CD14-positive monocyte (primary cell): ENCODE measurements at regions not wholly inside any gene's neighbourhood (a gene's known extent, or its start where the extent isn't known, plus 50 kb on each side); places are given as distances from the start of the nearest gene placed in this dataset.

Experiments
- DNase-seq, 3 donors: peaks; one replicate each; pipeline ENCODE4 v3.0.0-alpha.2; 2011 to 2022
- H2AFZ ChIP-seq: 2 replicates; pipeline ENCODE4 v1.6.0; 2012; ENCODE audit warnings: mild to moderate bottlenecking, low read depth, low read length, inconsistent platforms; ENCODE audit not compliant: insufficient read depth, poor library complexity, severe bottlenecking
- H3K27ac ChIP-seq, 2 donors: 1 replicate in 1 of 2; 2 replicates in 1 of 2; pipeline ENCODE4 v1.5.1; 2012 to 2013; ENCODE audit warnings: low read length in 2 of 2, control low read depth in 1 of 2, inconsistent platforms in 1 of 2, low read depth in 1 of 2, mild to moderate bottlenecking in 1 of 2
- H3K27me3 ChIP-seq, 2 donors: one replicate each; pipeline versions ENCODE4 v1.6.0 to v1.6.1; 2011 to 2013; ENCODE audit warnings: low read length in 2 of 2; ENCODE audit not compliant: control insufficient read depth in 2 of 2, insufficient read depth in 2 of 2
- H3K36me3 ChIP-seq, 2 donors: replicated peaks in 1 of 2; 1 replicate in 1 of 2; 2 replicates in 1 of 2; pipeline versions ENCODE4 v1.5.1 to v1.6.1; 2012 to 2013; ENCODE audit warnings: low read length in 2 of 2, control low read depth in 1 of 2, inconsistent platforms in 1 of 2, mild to moderate bottlenecking in 1 of 2; ENCODE audit not compliant: insufficient read depth in 2 of 2, control insufficient read depth in 1 of 2
- H3K4me1 ChIP-seq, 2 donors: 1 replicate in 1 of 2; 2 replicates in 1 of 2; pipeline versions ENCODE4 v1.5.1 to v1.6.1; 2012 to 2013; ENCODE audit warnings: low read length in 2 of 2, control low read depth in 1 of 2, inconsistent platforms in 1 of 2, mild to moderate bottlenecking in 1 of 2, moderate library complexity in 1 of 2; ENCODE audit not compliant: insufficient read depth in 2 of 2, control insufficient read depth in 1 of 2
- H3K4me2 ChIP-seq: replicated peaks from 2 replicates; pipeline ENCODE3; 2012; ENCODE audit warnings: low read length, moderate library complexity, mild to moderate bottlenecking; ENCODE audit not compliant: poor library complexity, severe bottlenecking; ENCODE audit errors: extremely low read depth
- H3K4me3 ChIP-seq, 3 experiments: fragments of 200-600 bp in 1 of 3; sonication (generic) in 1 of 3; replicated peaks in 1 of 3; 1 replicate in 2 of 3; 2 replicates in 1 of 3; pipeline ENCODE4 v1.5.1; 2011 to 2013; ENCODE audit warnings: low read length in 3 of 3, mild to moderate bottlenecking in 3 of 3, control low read depth in 2 of 3, low read depth in 2 of 3, inconsistent platforms in 1 of 3, moderate library complexity in 1 of 3
- H3K79me2 ChIP-seq: 2 replicates; pipeline ENCODE4 v1.6.0; 2012; ENCODE audit warnings: mild to moderate bottlenecking, control low read depth, inconsistent platforms, low read length, moderate library complexity; ENCODE audit not compliant: insufficient read depth
- H3K9ac ChIP-seq: 2 replicates; pipeline ENCODE4 v1.6.0; 2017; ENCODE audit warnings: low read length, mild to moderate bottlenecking; ENCODE audit not compliant: insufficient read depth, poor library complexity, severe bottlenecking
- H3K9me3 ChIP-seq, 2 donors: replicated peaks in 1 of 2; 1 replicate in 1 of 2; 2 replicates in 1 of 2; pipeline versions ENCODE4 v1.5.1 to v1.6.1; 2012 to 2013; ENCODE audit warnings: low read length in 2 of 2, control low read depth in 1 of 2; ENCODE audit not compliant: control insufficient read depth in 1 of 2, insufficient read depth in 1 of 2
- H4K20me1 ChIP-seq: 2 replicates; pipeline ENCODE4 v1.6.0; 2012; ENCODE audit warnings: mild to moderate bottlenecking, low read length, control low read depth, moderate library complexity; ENCODE audit not compliant: insufficient read depth
- H3K27ac Mint-ChIP-seq, 7 donors: one replicate each; pipeline ENCODE4 v1.8.0; 2020; ENCODE audit warnings: mild to moderate bottlenecking in 7 of 7, mixed read lengths in 7 of 7, moderate library complexity in 6 of 7, inconsistent platforms in 2 of 7
- H3K27me3 Mint-ChIP-seq, 3 donors: one replicate each; pipeline ENCODE4 v1.8.0; 2021 to 2022; ENCODE audit warnings: low read depth in 3 of 3, mild to moderate bottlenecking in 3 of 3, mixed read lengths in 3 of 3, moderate library complexity in 3 of 3, inconsistent platforms in 1 of 3
- H3K36me3 Mint-ChIP-seq, 2 donors: one replicate each; pipeline ENCODE4 v1.8.0; 2020; ENCODE audit warnings: mixed read lengths in 2 of 2, inconsistent platforms in 1 of 2, mild to moderate bottlenecking in 1 of 2
- H3K4me1 Mint-ChIP-seq: one replicate; pipeline ENCODE4 v1.8.0; 2020; ENCODE audit warnings: mild to moderate bottlenecking, mixed read lengths
- H3K4me3 Mint-ChIP-seq, 2 donors: one replicate each; pipeline ENCODE4 v1.8.0; 2020; ENCODE audit warnings: mild to moderate bottlenecking in 2 of 2, mixed read lengths in 2 of 2, moderate library complexity in 1 of 2
- H3K9me3 Mint-ChIP-seq, 7 donors: one replicate each; pipeline ENCODE4 v1.8.0; 2020 to 2022; ENCODE audit warnings: mixed read lengths in 7 of 7, mild to moderate bottlenecking in 6 of 7, moderate library complexity in 6 of 7, inconsistent platforms in 2 of 7
- WGBS: methylation state at CpG from one replicate; pipeline ENCODE4 v1.1.5; 2013; ENCODE audit warnings: missing lambda C conversion rate; ENCODE audit not compliant: insufficient coverage; 5-methylcytosine and 5-hydroxymethylcytosine counted together
- intact Hi-C, 2 donors: fragments of 100-400 bp; cut with micrococcal nuclease; formaldehyde crosslinking; loops; one replicate each; pipeline versions ENCODE4 v1.15.0 to v1.15.1; 2023
- TF ChIP-seq, protein P1 (sequence below): fragments of 200-600 bp; IDR thresholded peaks from one replicate; pipeline ENCODE4 v1.8.0; 2022; ENCODE audit warnings: antibody characterized with exemption, mild to moderate bottlenecking

DNA sequence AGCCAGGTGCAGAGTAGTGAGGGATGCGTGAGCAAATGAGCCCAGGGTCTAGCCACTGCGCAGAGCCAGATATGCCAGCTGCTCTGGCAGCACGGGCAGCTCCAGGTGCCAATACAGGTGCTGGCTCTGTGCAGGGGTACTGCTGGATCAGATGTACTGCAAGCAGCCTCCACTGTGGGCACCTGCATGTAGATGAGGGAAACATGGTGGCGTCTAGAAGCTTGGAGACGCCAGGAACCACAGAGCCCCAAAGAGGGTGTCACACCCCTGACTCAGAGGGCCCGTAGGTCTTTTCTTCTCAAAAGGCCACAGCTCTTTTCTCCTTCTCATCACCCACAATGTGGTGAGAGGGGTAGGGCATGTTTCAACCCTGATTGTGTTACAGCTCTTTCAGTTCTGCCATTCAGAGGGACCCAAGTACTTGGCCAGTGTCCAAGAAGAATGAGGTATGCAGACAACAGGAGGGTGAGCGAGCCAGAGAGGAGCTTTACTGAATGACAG, 244.4 kb upstream of the SLITRK1 start:
- no peak overlapping the region for H3K9ac ChIP-seq
- no peak overlapping the region for H3K27ac ChIP-seq
- 75% methylated on average over 4 of the region's 7 CpGs for WGBS
- intact Hi-C loops: no loop called here
- Mint-ChIP-seq H3K27me3 (peaks cover 0 to 2% (median 0%) of the 10 kb centered on the region in 3 donors), H3K4me1 (no peaks in the 10 kb centered on the region), H3K4me3 (no peak overlapping the region), H3K9me3 (peaks cover 0 to 4% (median 0%) of the 10 kb centered on the region in 7 donors), H3K36me3 (no peaks in the 10 kb centered on the region), H3K27ac (no peak overlapping the region)
- H3K79me2 ChIP-seq: no peaks in the 10 kb centered on the region
- H3K9me3 ChIP-seq: peaks cover 0 to 3% of the 10 kb centered on the region in 2 donors
- TF ChIP-seq, protein P1, sequence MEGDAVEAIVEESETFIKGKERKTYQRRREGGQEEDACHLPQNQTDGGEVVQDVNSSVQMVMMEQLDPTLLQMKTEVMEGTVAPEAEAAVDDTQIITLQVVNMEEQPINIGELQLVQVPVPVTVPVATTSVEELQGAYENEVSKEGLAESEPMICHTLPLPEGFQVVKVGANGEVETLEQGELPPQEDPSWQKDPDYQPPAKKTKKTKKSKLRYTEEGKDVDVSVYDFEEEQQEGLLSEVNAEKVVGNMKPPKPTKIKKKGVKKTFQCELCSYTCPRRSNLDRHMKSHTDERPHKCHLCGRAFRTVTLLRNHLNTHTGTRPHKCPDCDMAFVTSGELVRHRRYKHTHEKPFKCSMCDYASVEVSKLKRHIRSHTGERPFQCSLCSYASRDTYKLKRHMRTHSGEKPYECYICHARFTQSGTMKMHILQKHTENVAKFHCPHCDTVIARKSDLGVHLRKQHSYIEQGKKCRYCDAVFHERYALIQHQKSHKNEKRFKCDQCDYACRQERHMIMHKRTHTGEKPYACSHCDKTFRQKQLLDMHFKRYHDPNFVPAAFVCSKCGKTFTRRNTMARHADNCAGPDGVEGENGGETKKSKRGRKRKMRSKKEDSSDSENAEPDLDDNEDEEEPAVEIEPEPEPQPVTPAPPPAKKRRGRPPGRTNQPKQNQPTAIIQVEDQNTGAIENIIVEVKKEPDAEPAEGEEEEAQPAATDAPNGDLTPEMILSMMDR: no peak
- no peak overlapping the region for H2AFZ ChIP-seq
- H4K20me1 ChIP-seq: no peaks in the 10 kb centered on the region
- H3K4me3 ChIP-seq: no peak overlapping the region
- no peaks in the 10 kb centered on the region for H3K36me3 ChIP-seq
- no peak for DNase-seq
- H3K4me2 ChIP-seq: no peak overlapping the region
- no peaks in the 10 kb centered on the region for H3K4me1 ChIP-seq
- no peaks in the 10 kb centered on the region for H3K27me3 ChIP-seq

DNA sequence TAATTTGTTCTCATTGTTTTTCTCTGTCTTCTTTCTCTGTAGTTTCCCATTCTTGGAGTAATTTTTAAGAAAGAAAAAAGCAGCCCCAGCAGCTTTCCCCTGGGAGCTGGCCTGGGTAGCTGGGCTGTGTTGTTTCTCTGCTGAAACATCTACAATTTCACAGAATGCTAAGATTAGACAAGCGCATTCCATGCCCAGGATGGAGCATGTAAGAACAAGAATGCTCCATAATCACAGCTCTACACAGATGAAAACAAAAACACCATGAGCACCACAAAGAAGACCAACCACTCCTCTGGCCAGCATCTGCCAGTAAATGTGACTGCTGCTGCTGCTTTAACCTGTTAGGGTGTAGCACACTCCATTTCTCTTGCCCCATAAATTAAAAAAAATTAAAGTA, 239.2 kb upstream of the SLITRK1 start:
- no peaks in the 10 kb centered on the region for H3K27me3 Mint-ChIP-seq
- H3K9me3 ChIP-seq: peaks cover 0 to under 1% of the 10 kb centered on the region in 2 donors
- DNase-seq: no peak
- WGBS: no CpG with 5 or more reads among the region's 1 CpG
- H3K4me3 Mint-ChIP-seq: no peak overlapping the region
- H3K4me2 ChIP-seq: no peak overlapping the region
- H3K9ac ChIP-seq: no peak overlapping the region
- H4K20me1 ChIP-seq: no peaks in the 10 kb centered on the region
- H3K36me3 Mint-ChIP-seq: no peaks in the 10 kb centered on the region
- peaks cover 0 to 3% (median 0%) of the 10 kb centered on the region in 7 donors for H3K9me3 Mint-ChIP-seq
- no peaks in the 10 kb centered on the region for H3K36me3 ChIP-seq
- H3K4me1 Mint-ChIP-seq: peaks cover 2% of the 10 kb centered on the region
- intact Hi-C loops: no loop called here
- no peaks in the 10 kb centered on the region for H3K4me1 ChIP-seq
- no peak overlapping the region for H3K4me3 ChIP-seq
- H2AFZ ChIP-seq: no peak overlapping the region
- H3K27ac Mint-ChIP-seq: no peak overlapping the region
- no peak overlapping the region for H3K27ac ChIP-seq
- no peaks in the 10 kb centered on the region for H3K79me2 ChIP-seq
- no peaks in the 10 kb centered on the region for H3K27me3 ChIP-seq
- TF ChIP-seq, protein P1: no peak
